A549 (cell line): ENCODE measurements at regions not wholly inside any gene's neighbourhood (a gene's known extent, or its start where the extent isn't known, plus 50 kb on each side); places are given as distances from the start of the nearest gene placed in this dataset.

ENCODE experiments used
- CTCF ChIP-seq: fragments of >200 bp; sonication (Bioruptor Twin); formaldehyde crosslinking; IDR thresholded peaks from 3 replicates; pipeline ENCODE4 v1.5.1; 2016
- NFE2L2 ChIP-seq: fragments of 150-350 bp; conservative IDR thresholded peaks from 2 replicates; pipeline ENCODE4 v1.6.1; 2014; ENCODE audit warnings: low read length
- POLR2A ChIP-seq: IDR thresholded peaks from 2 replicates; pipeline ENCODE4 v1.6.1; 2012; ENCODE audit warnings: mild to moderate bottlenecking, low read length
- RFX5 ChIP-seq: fragments of 450-650 bp; IDR thresholded peaks from 2 replicates; pipeline ENCODE4 v1.7.1; 2014; ENCODE audit warnings: antibody characterized with exemption, mild to moderate bottlenecking, moderate library complexity

DNA sequence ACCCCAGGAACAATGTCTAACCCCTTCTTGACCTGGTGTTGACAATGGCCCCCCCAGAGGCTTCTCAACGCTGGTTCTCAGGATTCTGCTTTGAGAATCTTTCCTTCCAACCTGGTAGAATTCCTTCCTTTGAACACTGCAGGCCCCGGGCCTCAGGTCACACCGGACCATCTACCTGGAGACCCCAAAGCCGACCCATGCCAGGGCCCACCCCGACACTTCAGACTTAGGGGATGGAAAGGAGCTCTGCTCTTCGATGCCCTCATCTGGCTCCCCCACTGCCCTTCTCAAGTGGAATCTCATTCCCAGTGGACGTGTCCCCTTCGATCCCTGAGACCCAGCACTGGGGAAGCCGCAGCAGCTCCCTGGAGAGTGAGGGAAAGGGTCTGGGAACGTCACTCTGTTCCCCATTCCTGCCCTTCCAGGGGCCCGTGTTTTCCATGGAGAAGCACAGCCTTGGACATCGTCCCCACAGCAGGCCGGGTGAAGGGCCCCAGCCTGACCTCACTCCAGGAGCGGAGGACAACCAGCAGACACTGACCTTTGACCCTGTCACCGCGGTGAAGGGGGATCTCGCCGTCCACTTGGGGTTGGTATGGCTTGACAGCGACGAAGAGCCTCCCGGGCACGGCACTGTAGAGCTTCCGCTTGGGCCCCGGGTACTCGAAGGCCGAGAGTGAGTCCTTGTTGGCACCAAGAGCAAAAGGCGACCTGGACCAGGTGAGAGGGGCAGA is 408.3 kb downstream of the CTTN start:
- TF ChIP-seq RFX5, result no peak
- TF ChIP-seq POLR2A, result no peak
- no peak for TF ChIP-seq CTCF
- TF ChIP-seq NFE2L2, result no peak
